AG20443 (cell line): ENCODE measurements at regions not wholly inside any gene's neighbourhood (a gene's known extent, or its start where the extent isn't known, plus 50 kb on each side); places are given as distances from the start of the nearest gene placed in this dataset.

ENCODE experiments used
- DNase-seq: peaks from one replicate; pipeline ENCODE4 v3.0.0; 2012; ENCODE audit warnings: low spot score, mixed read lengths

DNA sequence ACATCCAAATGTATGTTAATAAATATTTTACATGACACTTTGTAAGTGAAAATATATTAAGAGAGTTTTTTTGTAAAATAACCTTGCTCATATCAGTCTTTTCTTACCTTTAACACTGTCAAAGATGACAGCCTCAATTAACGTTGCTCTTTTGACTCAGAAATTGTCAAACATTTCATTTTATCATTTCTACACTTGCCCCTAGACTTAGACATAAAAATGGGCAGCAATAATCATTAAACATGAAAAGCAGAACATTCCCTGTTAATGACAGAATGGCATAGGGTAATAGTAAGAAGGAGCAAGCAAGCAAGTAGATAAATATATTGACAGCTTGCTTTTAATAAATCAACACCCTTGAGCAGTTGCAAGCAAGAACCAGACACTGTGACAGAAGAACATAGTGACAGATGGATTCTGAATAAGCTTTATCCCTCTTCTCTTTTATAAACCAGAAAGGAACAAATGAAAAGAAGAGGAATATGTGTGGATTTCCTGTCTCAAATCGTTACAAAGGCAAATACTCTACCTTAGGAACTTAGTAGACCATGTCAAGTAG is 796.0 kb upstream of the CHD1 start:
- no peak for DNase-seq

DNA sequence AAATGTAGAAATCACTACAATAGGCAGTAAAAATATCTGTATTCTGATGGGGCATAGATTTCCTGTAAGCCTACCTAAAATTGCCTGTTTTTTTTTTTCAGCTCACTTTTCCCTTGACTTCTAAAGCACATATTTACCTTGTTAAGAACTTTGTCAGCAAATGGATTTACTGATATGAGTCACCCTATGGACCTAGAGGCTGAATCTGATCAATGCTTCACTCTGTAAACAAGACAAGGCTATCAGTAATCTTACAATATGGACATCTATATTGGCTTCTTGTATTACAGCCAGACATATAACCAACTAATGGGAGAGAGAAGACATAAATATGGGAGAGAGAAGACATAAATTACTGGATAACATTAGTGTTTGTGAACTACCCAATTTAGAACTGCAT is 792.7 kb upstream of the CHD1 start:
- no peak for DNase-seq

DNA sequence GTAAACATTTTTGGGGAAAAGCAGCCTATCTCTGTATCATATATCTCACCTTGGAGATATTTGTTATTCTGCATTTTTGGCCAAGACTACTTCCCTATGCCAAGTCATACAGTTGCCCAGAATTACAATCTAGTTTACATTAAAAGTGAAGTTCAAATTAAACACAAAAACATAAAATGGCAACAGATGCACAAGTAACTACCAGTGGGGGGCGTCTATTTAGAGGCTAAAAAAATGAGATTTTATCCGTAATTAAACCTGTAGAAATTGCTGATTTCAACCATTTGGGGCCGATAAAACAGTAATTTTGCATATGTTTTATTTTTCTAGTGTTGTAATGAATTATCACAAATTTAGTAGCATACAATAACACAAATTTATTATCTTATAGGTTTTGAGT is 787.1 kb upstream of the CHD1 start:
- DNase-seq: no peak

DNA sequence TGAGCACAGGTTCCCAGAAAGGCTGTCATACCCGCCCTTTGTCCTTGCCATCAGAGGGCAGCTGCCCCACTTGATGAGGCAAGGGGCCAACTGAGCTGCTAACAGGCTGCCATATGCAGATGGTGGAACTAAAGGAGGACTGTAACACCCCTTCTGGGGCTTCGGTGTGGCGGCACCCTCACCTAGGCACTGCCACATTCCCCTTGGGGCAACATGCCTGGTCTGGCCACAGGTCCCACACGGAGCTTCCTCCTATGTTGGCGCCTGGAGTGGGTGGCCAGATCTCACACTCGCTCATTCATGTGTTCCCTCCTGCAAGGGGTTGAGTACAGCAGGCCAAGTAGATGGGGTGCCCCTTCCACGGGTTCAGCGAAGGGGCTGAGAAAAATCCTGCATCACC is 777.4 kb upstream of the CHD1 start:
- no peak for DNase-seq

DNA sequence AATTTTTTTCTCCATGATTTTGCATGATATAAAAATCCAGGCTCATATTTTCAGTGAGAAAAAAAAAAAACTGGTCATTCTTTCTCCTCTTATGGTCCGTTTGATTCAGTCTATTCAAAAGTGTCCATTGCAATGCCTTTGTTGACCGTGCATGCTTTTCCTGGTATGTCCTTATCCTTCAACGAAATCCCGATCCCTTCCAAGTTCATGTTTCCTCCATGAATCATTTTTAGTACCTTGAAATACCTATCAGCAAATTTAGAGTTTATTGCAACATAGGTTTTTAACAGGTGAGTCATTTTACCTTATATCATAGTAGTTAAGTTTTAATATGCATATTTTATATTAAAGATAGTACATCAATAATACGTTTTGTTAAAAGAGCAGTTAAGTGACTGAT is 773.8 kb upstream of the CHD1 start:
- no peak for DNase-seq

DNA sequence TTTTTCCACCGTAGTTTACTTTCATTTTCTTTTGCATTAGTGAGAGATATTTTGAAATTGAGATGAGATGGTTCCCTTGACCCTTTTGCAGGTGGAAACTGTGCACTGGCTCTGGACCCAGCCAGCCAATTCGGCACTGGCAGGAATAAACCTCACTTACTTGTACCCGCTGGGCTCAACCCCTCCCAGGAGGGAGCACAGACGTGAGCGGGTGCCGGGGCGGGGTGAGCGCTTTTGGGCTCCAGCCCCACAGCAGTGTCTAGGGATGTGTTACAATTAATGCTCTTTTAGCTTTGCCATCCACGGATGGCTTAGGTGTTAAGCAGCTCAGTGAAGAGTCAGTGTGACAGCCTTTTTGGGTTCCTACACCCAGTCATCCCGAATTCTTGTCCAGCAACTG is 766.1 kb upstream of the CHD1 start:
- no peak for DNase-seq

DNA sequence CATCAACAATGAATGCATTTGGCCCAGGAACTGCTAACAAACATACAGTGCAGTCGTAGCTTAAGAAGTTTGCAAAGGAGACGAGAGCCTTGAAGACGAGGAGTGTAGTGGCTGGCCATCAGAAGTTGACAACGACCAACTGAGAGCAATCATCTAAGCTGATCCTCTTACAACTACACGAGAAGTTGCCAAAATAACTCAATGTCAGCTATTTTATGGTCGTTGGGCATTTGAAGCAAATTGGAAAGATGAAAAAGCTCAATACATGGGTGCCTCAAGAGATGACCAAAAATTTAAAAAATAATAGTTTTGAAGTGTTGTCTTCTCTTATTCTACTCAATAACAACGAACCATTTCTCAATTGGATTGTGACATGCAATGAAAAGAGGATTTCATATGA is 757.7 kb upstream of the CHD1 start:
- no peak for DNase-seq

DNA sequence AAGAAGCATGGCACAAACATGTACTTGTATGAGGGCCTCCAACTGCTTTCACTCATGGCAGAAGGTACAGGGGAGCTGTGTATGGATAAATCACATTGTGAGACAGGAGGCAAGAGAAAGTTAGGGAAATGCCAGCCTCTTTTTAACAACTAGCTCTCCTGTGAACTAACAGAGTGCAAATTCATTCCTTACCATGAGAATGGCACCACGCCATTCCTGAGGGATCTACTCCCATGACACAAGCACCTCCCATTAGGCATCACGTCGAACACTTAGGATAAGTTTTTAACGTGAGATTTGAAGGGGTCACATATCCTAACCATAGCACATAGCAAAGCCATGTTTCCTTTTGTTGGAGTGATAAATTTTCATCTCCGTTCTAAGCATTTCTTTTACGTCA is 747.2 kb upstream of the CHD1 start:
- DNase-seq: no peak

DNA sequence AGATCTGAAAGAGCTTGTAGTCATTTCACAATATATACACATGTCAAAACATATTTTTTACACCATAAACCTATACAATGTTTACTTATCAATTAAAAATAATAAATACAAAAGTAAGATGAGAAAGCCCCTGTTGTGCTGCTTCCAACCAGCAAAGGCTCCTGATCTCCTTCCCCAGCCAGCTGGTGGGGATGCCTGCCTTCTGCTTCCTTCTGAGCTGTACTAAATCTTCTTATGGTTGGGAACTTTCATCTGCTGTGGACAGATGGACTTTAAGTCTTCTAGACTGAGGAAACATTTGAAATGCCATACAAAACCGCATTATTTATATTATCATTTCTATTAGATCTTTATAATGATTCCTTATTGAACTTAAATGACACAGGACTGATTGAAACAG is 745.3 kb upstream of the CHD1 start:
- no peak for DNase-seq

DNA sequence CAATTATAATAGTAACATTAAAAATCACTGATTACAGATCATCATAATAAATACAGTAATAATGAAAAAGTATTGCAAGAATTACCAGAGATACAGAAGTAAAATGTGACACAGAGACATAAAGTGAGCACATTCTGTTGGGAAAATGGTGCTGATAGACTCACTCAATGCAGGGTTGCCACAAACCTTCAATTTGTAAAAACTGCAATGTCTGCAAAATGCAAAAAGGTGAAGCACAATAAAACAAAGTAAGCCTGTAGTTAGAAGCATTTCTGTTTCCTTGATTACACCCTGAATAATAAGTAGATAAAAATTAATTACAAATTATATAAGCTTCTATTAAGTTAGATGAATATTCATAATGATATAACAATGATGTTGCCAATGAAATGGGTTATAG is 736.2 kb upstream of the CHD1 start:
- no peak for DNase-seq

DNA sequence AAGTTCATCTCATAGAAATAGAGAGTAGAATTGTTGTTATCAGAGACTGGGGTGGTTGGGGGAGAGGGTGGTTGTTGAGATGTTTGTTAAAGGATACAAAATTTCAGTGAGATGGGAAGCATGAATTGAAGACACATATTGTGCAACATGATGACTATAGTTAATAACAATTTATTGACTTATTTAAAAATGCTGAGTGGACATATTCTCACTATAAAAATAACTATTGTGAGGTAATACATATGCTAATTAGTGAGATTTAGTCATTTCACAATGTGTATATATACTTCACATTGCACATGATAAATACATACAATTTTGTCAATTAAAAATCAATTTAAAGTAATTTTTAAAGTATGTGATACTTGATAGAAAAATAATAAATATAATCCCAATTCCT is 722.5 kb upstream of the CHD1 start:
- DNase-seq: no peak

DNA sequence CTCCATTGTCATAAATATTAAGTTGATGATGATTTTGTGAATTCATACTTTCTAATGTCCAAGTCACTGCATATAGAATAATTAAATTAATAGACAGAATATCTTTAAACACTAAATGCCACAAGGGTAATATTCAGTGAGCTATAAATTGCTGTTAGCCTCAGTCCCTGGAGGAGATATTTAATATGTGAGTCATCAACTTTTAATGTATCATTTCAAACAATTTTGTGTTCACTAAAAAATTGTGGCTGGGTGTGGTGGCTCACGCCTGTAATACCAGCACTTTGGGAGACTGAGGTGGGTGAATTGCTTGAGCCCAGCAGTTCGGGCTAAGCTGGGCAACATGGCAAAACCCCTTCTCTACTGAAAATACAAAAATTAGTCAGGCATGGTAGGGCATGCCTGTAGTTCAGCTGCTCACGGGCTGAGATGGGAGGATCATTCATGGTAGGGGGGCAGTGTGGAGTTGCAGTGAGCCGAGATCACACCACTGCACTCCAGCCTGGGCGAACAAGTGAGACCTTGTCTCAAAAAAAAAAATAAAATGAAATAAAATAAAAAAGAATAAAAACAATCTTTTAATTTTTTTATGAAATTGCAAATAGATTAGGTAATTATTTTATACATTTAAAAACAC is 717.3 kb upstream of the CHD1 start:
- no peak for DNase-seq

DNA sequence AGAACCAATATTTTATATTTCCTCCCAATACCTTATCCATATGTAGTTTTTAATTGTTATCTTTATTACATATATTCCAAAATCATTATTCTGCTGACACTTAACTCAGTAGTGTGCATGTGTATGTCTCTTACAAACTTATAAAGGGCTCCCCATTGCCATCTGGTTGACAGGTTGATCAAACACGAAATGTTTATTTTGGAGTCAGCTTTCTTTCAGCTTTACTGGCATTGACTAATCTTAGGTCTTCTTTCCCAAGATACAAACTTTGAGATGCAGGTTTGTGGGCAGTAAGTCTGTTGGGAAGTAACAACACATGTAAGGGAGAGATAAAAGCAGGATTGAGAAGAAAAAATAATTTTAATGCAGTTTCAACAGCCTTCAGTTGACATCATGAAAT is 716.0 kb upstream of the CHD1 start:
- DNase-seq: no peak

DNA sequence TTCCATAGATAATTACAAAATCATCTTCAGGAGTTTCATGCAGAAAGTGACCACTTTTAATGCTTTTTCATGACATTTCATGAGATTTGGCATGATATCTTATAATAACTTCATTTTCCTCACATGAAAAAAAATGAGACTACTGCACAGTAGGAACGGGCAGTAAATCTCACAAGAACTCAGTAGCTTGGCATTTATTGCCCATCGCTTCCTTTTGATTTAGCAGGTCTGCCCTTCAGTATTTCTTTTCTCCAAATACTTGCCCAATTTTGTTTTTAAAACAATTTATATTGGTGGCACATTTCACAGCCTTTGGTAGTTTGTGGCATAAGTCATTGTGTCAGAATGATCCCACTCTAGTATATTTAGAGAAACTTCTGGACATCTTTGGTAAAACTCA is 711.8 kb upstream of the CHD1 start:
- DNase-seq: no peak

DNA sequence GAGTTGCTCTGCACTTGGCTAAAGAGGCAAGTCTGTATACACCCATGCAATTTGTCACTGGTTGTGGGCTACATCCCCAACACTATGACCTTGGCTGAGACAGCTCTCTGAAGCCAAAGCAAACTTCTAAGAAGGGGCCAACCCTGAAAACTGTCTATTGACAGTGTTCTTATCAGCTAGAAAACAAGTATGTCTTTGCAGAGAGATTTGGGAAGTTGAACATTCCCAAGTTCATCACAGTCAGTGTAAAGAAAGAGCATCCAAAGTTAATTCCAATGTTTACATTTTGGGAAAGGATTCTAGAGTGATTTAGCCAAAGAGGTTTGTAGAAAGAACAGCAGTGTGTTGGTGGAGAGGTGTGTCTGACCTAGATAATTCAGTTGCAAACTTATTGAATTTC is 711.1 kb upstream of the CHD1 start:
- DNase-seq: no peak

DNA sequence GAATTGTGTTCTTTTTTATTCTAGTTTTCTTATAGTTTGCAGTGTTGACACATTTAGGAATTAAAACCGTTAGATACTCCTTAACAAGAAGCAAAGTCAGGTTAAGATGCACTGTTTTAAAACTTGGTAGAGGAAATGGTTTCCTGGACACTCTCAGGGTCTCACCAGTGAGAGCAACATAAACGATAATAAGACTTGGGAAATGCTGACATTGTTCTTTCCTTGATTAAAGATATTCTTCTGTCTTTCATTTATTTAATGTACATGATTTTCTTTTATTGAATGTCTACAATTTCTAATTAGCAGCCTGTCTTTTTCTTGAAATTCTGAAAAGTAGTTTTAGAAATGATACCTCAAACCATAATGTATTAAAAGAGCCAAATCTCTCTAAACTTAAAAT is 707.9 kb upstream of the CHD1 start:
- DNase-seq: no peak

DNA sequence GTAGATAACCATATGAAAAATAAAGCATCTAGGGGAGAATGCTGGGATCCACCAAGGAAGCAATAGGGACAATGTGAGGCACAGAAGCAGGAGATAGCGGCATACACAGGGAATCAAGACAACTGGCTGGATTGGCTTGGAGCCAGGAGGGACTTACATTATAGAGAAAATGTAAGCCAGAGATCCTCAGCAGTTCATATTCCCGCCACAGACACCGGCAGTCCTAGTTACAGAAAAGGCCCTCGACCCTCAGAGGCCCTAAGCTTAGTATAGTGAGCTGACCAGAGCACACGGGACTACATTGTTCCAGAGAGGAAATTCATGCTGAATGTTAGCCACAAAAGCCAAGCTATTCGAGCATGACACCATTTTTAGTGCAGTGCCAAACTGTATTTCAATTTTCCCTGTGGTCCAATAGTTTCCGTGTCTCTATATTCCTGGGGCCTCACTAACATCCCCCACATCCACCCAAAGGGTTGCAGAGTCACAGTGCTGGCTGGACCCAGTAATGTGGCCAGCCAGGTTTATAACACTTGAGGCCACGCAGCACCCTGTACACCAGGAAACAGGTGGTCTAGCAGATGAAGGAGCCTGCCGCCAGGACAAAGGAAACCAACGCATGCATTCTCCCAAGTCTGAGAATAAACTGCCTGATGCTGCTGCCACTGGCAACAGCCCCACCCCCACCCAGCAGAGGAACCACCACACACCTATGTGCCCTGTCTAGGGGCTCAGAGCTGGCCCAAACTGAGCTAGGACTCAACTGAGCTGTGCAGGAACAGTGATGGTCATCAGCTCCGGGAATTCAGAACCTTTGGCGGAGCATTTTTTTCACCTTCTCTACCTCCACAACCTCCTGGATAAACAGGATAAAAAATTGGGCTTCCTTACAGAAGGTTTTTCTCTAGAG is 693.2 kb upstream of the CHD1 start:
- DNase-seq: no peak

DNA sequence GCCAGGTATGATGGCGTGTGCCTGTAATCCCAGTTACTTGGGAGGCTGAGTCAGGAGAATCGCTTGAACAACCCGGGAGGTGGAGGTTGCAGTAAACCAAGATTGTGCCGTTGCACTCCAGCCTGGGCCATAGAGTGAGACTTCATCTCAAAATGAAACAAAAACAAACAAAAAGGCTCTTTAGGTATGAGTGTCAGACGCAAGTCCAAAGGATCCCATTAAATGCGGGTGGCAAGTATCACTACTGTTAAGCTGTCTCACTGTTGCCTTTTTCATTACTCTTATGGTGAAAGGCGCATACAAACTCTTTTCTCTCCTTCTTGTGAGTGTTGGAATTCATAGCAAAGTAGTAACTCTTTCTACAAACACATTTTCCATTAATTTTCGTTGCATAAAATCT is 688.5 kb upstream of the CHD1 start:
- no peak for DNase-seq

DNA sequence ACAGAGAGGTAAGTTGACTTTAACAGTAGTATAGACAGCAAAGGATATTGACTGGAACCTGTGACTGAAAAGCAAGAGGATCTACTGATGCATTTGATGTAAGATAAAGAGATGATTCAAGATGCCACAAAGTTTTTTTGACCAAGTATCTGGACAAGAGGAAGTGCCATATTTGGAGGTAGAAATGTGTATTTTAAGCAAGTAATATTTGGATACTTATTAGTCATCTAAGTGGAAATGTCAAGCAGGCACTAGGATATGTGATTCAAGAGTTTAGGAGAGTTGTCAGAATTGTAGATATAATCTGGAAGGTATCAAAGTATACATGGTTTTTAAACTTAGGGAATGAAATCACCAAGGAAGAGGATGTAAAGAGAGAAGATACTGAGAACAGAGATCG is 686.1 kb upstream of the CHD1 start:
- no peak for DNase-seq

DNA sequence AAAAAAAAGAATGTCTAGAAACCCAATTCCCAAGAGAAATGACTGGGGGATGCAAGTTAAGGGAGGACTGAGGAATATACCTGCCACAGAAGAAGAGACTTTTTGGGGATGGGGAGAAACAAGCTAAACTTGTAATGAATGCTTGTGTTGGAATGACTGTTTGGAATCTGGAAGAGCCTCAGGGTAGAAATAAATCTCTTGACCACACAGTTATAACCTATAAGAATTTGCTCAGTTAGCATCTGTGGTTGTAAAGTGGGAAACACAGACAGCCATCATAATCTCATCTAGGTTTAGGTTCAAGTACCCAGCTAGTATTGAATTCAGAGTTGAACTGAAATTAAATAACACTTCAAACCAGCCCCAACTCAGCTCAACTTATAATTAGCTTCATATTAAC is 678.3 kb upstream of the CHD1 start:
- no peak for DNase-seq

DNA sequence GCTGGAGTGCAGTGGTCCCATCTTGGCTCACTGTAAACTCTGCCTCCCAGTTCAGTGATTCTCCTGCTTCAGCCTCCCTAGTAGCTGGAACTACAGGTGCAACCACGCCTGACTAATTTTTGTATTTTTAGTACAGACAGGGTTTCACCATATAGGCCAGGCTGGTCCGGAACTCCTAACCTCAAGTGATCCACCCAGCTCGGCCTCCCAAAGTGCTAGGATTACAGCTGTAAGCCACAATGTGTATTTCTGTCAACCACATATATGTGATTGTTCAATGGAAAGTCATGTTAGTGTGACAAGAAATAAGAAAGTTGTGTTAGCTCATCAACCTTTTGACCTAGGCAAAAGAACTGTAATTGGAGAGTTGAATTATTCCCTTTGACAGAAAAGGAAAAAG is 677.1 kb upstream of the CHD1 start:
- no peak for DNase-seq

DNA sequence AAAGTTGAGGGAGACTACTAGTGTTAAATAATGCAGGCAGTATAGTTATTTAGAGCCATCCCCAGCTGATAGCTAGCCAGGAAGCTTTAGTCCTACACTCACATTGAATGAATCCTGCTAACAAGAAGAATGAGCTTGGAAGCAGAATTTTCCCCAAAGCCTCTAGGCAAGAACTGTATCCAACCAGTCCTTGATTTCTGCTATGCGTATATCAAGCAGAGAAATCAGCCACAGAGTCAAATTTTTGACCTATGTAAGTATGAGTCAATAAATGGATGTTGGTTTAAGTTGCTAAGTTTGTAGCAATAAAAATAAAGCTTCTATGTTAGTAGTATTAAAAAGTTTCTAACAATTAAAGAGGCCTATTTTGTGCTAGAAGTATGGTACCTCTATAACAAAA is 672.1 kb upstream of the CHD1 start:
- no peak for DNase-seq

DNA sequence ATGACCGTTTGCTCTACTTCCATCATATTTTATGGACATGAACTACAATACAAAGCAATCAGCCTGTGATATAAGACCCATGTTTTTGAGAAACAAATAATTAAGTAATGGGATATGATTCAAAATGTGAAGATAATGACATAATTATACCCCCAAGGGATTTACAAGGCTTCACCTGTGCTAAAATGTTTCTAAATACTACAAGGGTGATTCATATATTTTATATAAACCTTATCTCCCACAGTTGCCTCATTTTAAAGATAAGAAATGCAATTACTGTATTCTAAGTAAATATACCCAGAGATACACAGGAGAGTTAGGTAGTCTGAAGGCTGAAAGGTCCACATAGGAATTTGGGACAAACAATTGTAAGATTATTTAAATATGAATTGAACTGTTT is 662.0 kb upstream of the CHD1 start:
- no peak for DNase-seq

DNA sequence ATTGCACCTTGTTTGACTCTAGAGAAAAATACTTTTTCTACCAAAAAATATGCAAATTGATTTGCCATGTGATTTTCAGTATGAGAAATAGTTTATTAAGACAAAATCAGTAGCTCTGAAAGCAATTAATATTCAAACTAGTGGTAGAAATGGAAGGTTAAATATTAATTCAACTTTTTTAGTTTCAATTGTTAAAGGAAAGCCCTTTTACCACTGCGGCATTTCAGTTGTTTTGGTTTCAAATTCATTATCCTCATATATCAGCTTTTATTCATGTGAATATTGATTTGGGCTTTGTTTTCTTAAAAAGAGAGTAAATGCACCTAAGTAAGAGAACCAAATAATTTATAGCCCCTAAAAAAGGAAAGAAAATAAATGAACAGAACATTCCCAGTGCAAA is 660.6 kb upstream of the CHD1 start:
- no peak for DNase-seq
